BLaER1 treated with 17β-estradiol and CSF1 and Interleukin-3, amounts not matched to agents 10 nM and 100 nM (cell line): ENCODE measurements at regions not wholly inside any gene's neighbourhood (a gene's known extent, or its start where the extent isn't known, plus 50 kb on each side); places are given as distances from the start of the nearest gene placed in this dataset.
A peak's percentile ranks its signal among the peaks of the same experiment; 100 is the strongest.

ENCODE experiments used
- H3K27ac ChIP-seq, 11 experiments: shearing (Covaris generic); formaldehyde crosslinking; 2 replicates each; pipeline ENCODE4 v1.8.1; 2022
- H3K27me3 ChIP-seq, 11 experiments: shearing (Covaris generic); formaldehyde crosslinking; 2 replicates each; pipeline ENCODE4 v1.8.1; 2022
- H3K36me3 ChIP-seq, 11 experiments: shearing (Covaris generic); formaldehyde crosslinking; 2 replicates each; pipeline ENCODE4 v1.8.1; 2022
- H3K4me1 ChIP-seq, 10 experiments: shearing (Covaris generic); formaldehyde crosslinking; 2 replicates each; pipeline ENCODE4 v1.8.1; 2022
- H3K4me2 ChIP-seq, 11 experiments: shearing (Covaris generic); formaldehyde crosslinking; 2 replicates each; pipeline ENCODE4 v1.8.1; 2022
- H3K4me3 ChIP-seq, 10 experiments: shearing (Covaris generic); formaldehyde crosslinking; 2 replicates each; pipeline ENCODE4 v1.8.1; 2022
- H3K9ac ChIP-seq, 11 experiments: shearing (Covaris generic); formaldehyde crosslinking; 2 replicates each; pipeline ENCODE4 v1.8.1; 2022
- H3K9me3 ChIP-seq, 11 experiments: shearing (Covaris generic); formaldehyde crosslinking; replicated peaks in 1 of 11; 2 replicates each; pipeline ENCODE4 v1.8.1; 2022
- H4K20me1 ChIP-seq, 11 experiments: shearing (Covaris generic); formaldehyde crosslinking; 2 replicates each; pipeline ENCODE4 v1.8.1; 2022
- Cebpa-rat ChIP-seq, 11 experiments: shearing (Covaris generic); IDR thresholded peaks; 2 replicates each; pipeline ENCODE4 v1.8.1; 2022

GRCh38 chr10:123259081-123259480 lies 104.9 kb downstream of the BUB3 start:
- Histone ChIP-seq H3K36me3 (peaks cover 0 to 33% (median 4%) of the 10 kb centered on the region in 11 experiments; a peak in 9 of 22 replicates), H3K9me3 (peaks cover 0 to 22% (median 12%) of the 10 kb centered on the region in 11 experiments; a peak in 13 of 22 replicates), H3K9ac (no peak overlapping the region), H3K4me3 (no peak overlapping the region), H3K4me1 (peaks cover 0 to 4% (median 2%) of the 10 kb centered on the region in 10 experiments; a peak in 11 of 20 replicates), H3K4me2 (no peak overlapping the region), H3K27ac (no peak overlapping the region), H4K20me1 (no peaks in the 10 kb centered on the region), H3K27me3 (no peaks in the 10 kb centered on the region)
- no peak for TF ChIP-seq Cebpa-rat (IDR thresholded peaks at IDR 0.05)

- TF ChIP-seq Cebpa-rat (IDR thresholded peaks at IDR 0.05), result no peak
- Histone ChIP-seq H3K27ac (no peak overlapping the region), H3K9me3 (peaks cover 0 to 17% (median 7%) of the 10 kb centered on the region in 11 experiments; a peak in 11 of 22 replicates), H3K4me3 (no peak overlapping the region), H4K20me1 (no peaks in the 10 kb centered on the region), H3K9ac (no peak overlapping the region), H3K4me1 (no peaks in the 10 kb centered on the region), H3K27me3 (no peaks in the 10 kb centered on the region), H3K36me3 (peaks cover 0 to 33% (median 0%) of the 10 kb centered on the region in 11 experiments; a peak in 7 of 22 replicates), H3K4me2 (no peak overlapping the region)
Observed at GRCh38 chr10:123259791-123260190, 105.6 kb downstream of the BUB3 start.

- no peak for TF ChIP-seq Cebpa-rat (IDR thresholded peaks at IDR 0.05)
- H3K4me1 ChIP-seq, result no peaks in the 10 kb centered on the region
- peaks cover 0 to 25% (median 4%) of the 10 kb centered on the region in 11 experiments; a peak in 7 of 22 replicates for H3K36me3 ChIP-seq
- no peak overlapping the region for H3K27ac ChIP-seq
- no peak overlapping the region for H3K4me3 ChIP-seq
- H3K9ac ChIP-seq, result no peak overlapping the region
- no peaks in the 10 kb centered on the region for H3K9me3 ChIP-seq
- H4K20me1 ChIP-seq, result no peaks in the 10 kb centered on the region
- H3K27me3 ChIP-seq, result no peaks in the 10 kb centered on the region
- H3K4me2 ChIP-seq, result no peak overlapping the region
Observed at GRCh38 chr10:123262456-123262855, 108.3 kb downstream of the BUB3 start.

- Histone ChIP-seq H3K27me3 (no peaks in the 10 kb centered on the region), H3K4me3 (no peak overlapping the region), H3K4me2 (no peak overlapping the region), H3K9ac (no peak overlapping the region), H4K20me1 (no peaks in the 10 kb centered on the region), H3K36me3 (peaks cover 0 to 12% (median 0%) of the 10 kb centered on the region in 11 experiments; a peak in 4 of 22 replicates), H3K9me3 (peaks cover 0 to 15% (median 0%) of the 10 kb centered on the region in 11 experiments; a peak in 5 of 22 replicates), H3K4me1 (peaks cover 6 to 21% (median 14%) of the 10 kb centered on the region in 10 experiments; a peak in 16 of 20 replicates), H3K27ac (no peak overlapping the region)
- no peak for TF ChIP-seq Cebpa-rat (IDR thresholded peaks at IDR 0.05)
Observed at GRCh38 chr10:123266971-123267370, 112.8 kb downstream of the BUB3 start.

- Histone ChIP-seq H3K4me1 (peaks cover 6 to 21% (median 14%) of the 10 kb centered on the region in 10 experiments; a peak in 16 of 20 replicates), H3K27me3 (peaks cover 0 to 6% (median 0%) of the 10 kb centered on the region in 11 experiments; a peak in 1 of 22 replicates), H3K27ac (no peak overlapping the region), H3K4me3 (no peak overlapping the region), H4K20me1 (no peaks in the 10 kb centered on the region), H3K4me2 (no peak overlapping the region), H3K36me3 (peaks cover 0 to 22% (median 0%) of the 10 kb centered on the region in 11 experiments; a peak in 5 of 22 replicates), H3K9me3 (peaks cover 5 to 35% (median 12%) of the 10 kb centered on the region in 11 experiments; a peak in 11 of 22 replicates), H3K9ac (no peak overlapping the region)
- no peak for TF ChIP-seq Cebpa-rat (IDR thresholded peaks at IDR 0.05)
Observed at GRCh38 chr10:123269017-123269552, 114.9 kb downstream of the BUB3 start.

- peaks cover 0 to 22% (median 0%) of the 10 kb centered on the region in 11 experiments; a peak in 5 of 22 replicates for H3K36me3 ChIP-seq
- TF ChIP-seq Cebpa-rat (IDR thresholded peaks at IDR 0.05), result no peak
- H3K4me2 ChIP-seq, result peak overlapping the region in 8 of 11 experiments; percentile 18 to 66 (median 48); a peak in 10 of 22 replicates
- no peak overlapping the region for H3K4me3 ChIP-seq
- H4K20me1 ChIP-seq, result no peaks in the 10 kb centered on the region
- H3K27me3 ChIP-seq, result peaks cover 0 to 9% (median 0%) of the 10 kb centered on the region in 11 experiments; a peak in 2 of 22 replicates
- H3K9ac ChIP-seq, result no peak overlapping the region
- H3K4me1 ChIP-seq, result peaks cover 6 to 21% (median 14%) of the 10 kb centered on the region in 10 experiments; a peak in 16 of 20 replicates
- peaks cover 5 to 36% (median 13%) of the 10 kb centered on the region in 11 experiments; a peak in 11 of 22 replicates for H3K9me3 ChIP-seq
- no peak overlapping the region for H3K27ac ChIP-seq
Observed at GRCh38 chr10:123269675-123270074, 115.5 kb downstream of the BUB3 start.

GRCh38 chr10:123270221-123270620 lies 116.0 kb downstream of the BUB3 start:
- H3K4me3 ChIP-seq, result no peak overlapping the region
- TF ChIP-seq Cebpa-rat (IDR thresholded peaks at IDR 0.05), result no peak
- peaks cover 0 to 22% (median 0%) of the 10 kb centered on the region in 11 experiments; a peak in 5 of 22 replicates for H3K36me3 ChIP-seq
- H3K9ac ChIP-seq, result no peak overlapping the region
- peak overlapping the region in 9 of 11 experiments; percentile 18 to 66 (median 49); a peak in 17 of 22 replicates for H3K4me2 ChIP-seq
- peaks cover 0 to 10% (median 3%) of the 10 kb centered on the region in 11 experiments; a peak in 7 of 22 replicates for H3K27me3 ChIP-seq
- H3K4me1 ChIP-seq, result peaks cover 6 to 25% (median 16%) of the 10 kb centered on the region in 10 experiments; a peak in 16 of 20 replicates
- no peak overlapping the region for H3K27ac ChIP-seq
- H3K9me3 ChIP-seq, result peaks cover 5 to 36% (median 13%) of the 10 kb centered on the region in 11 experiments; a peak in 12 of 22 replicates
- no peaks in the 10 kb centered on the region for H4K20me1 ChIP-seq

GRCh38 chr10:123270806-123271205 lies 116.6 kb downstream of the BUB3 start:
- peaks cover 0 to 22% (median 0%) of the 10 kb centered on the region in 11 experiments; a peak in 6 of 22 replicates for H3K36me3 ChIP-seq
- H3K4me2 ChIP-seq, result peak overlapping the region in 9 of 11 experiments; percentile 18 to 66 (median 49); a peak in 17 of 22 replicates

GRCh38 chr10:123272171-123272570 lies 118.0 kb downstream of the BUB3 start:
- Histone ChIP-seq H3K36me3 (peaks cover 0 to 23% (median 0%) of the 10 kb centered on the region in 11 experiments; a peak in 7 of 22 replicates), H3K4me2 (no peak overlapping the region), H3K9me3 (peaks cover 19 to 52% (median 28%) of the 10 kb centered on the region in 11 experiments), H3K27ac (no peak overlapping the region), H3K4me3 (no peak overlapping the region), H3K27me3 (peaks cover 0 to 11% (median 3%) of the 10 kb centered on the region in 11 experiments; a peak in 7 of 22 replicates), H3K4me1 (peaks cover 6 to 30% (median 23%) of the 10 kb centered on the region in 10 experiments; a peak in 16 of 20 replicates), H4K20me1 (no peaks in the 10 kb centered on the region), H3K9ac (no peak overlapping the region)
- no peak for TF ChIP-seq Cebpa-rat (IDR thresholded peaks at IDR 0.05)

More at GRCh38 chr10:123270806-123271205, 116.6 kb downstream of the BUB3 start:
- no peak for TF ChIP-seq Cebpa-rat (IDR thresholded peaks at IDR 0.05)
- Histone ChIP-seq H3K9ac (no peak overlapping the region), H3K4me1 (peaks cover 6 to 30% (median 22%) of the 10 kb centered on the region in 10 experiments; a peak in 16 of 20 replicates), H4K20me1 (no peaks in the 10 kb centered on the region), H3K27ac (no peak overlapping the region), H3K9me3 (peaks cover 9 to 39% (median 17%) of the 10 kb centered on the region in 11 experiments; a peak in 19 of 22 replicates), H3K4me3 (no peak overlapping the region), H3K27me3 (peaks cover 0 to 11% (median 3%) of the 10 kb centered on the region in 11 experiments; a peak in 7 of 22 replicates)
